ENCODE measurements at regions not wholly inside any gene's neighbourhood (a gene's known extent, or its start where the extent isn't known, plus 50 kb on each side); places are given as distances from the start of the nearest gene placed in this dataset.

GRCh38 chrX:124902953-124903352, 416.7 kb upstream of the TEX13C start:
- H2AFZ ChIP-seq (ENCODE audit: insufficient read depth, low read depth, low read length, poor library complexity, severe bottlenecking): no peak overlapping the region
- Mint-ChIP-seq H3K27me3 (ENCODE audit: low read depth in 3 of 3) (peaks cover 0 to 2% (median 1%) of the 10 kb centered on the region in 3 donors), H3K27ac (no peak overlapping the region), H3K9me3 (peaks cover 0 to 2% (median 0%) of the 10 kb centered on the region in 7 donors), H3K4me1 (no peaks in the 10 kb centered on the region), H3K36me3 (no peaks in the 10 kb centered on the region), H3K4me3 (no peak overlapping the region)
- no peaks in the 10 kb centered on the region for H4K20me1 ChIP-seq (ENCODE audit: insufficient read depth, low read length)
- H3K79me2 ChIP-seq (ENCODE audit: insufficient read depth, low read length): no peaks in the 10 kb centered on the region
- no peak for TF ChIP-seq CTCF (IDR thresholded peaks at IDR 0.05)
- WGBS (ENCODE audit: insufficient coverage): no CpG with 5 or more reads among the region's 2 CpGs
- H3K4me2 ChIP-seq (replicated peaks; ENCODE audit: extremely low read depth, low read length, poor library complexity, severe bottlenecking): no peak overlapping the region
- intact Hi-C loops (cut with micrococcal nuclease): no loop called here
- H3K9ac ChIP-seq (ENCODE audit: insufficient read depth, low read length, poor library complexity, severe bottlenecking): no peak overlapping the region
- H3K27me3 ChIP-seq (ENCODE audit: control insufficient read depth in 2 of 2, insufficient read depth in 2 of 2, low read length in 2 of 2): no peaks in the 10 kb centered on the region
- H3K27ac ChIP-seq (ENCODE audit: low read depth in 1 of 2, low read length in 2 of 2): no peak overlapping the region
- no peaks in the 10 kb centered on the region for H3K9me3 ChIP-seq (replicated peaks in 1 of 2; ENCODE audit: control insufficient read depth in 1 of 2, insufficient read depth in 1 of 2, low read length in 2 of 2)
- H3K36me3 ChIP-seq (replicated peaks in 1 of 2; ENCODE audit: control insufficient read depth in 1 of 2, insufficient read depth in 2 of 2, low read length in 2 of 2): no peaks in the 10 kb centered on the region
- DNase-seq: no peak
- H3K4me3 ChIP-seq (replicated peaks in 1 of 3; ENCODE audit: low read depth in 2 of 3, low read length in 3 of 3): no peak overlapping the region
- H3K4me1 ChIP-seq (ENCODE audit: control insufficient read depth in 1 of 2, insufficient read depth in 2 of 2, low read length in 2 of 2): no peaks in the 10 kb centered on the region

DNA sequence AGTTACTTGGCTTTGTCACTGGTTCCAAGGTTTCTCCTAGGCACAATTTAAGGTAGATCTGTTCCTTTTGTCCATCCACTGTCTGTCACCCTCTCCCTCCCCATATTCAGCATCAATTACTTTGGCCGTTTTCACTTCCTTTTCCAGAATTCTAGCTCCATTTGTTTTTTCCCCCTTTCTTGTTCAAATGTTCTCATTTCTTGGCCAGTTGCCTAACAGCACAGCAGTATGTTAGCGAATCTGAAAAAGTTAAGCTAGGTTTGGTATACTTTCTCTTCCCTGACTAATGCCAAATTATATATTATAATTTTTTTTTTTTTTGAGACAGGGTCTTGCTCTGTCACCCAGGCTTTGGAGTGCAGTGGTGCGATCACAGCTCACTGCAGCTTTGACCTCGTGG, 409.1 kb upstream of the TEX13C start:
- no peak for DNase-seq
- intact Hi-C loops (cut with micrococcal nuclease): no loop called here
- Mint-ChIP-seq H3K27ac (no peak overlapping the region), H3K9me3 (peaks cover 0 to 4% (median 0%) of the 10 kb centered on the region in 7 donors), H3K4me1 (no peaks in the 10 kb centered on the region), H3K27me3 (ENCODE audit: low read depth in 3 of 3) (peaks cover 0 to 4% (median 0%) of the 10 kb centered on the region in 3 donors), H3K4me3 (no peak overlapping the region), H3K36me3 (no peaks in the 10 kb centered on the region)
- no peaks in the 10 kb centered on the region for H3K27me3 ChIP-seq (ENCODE audit: control insufficient read depth in 2 of 2, insufficient read depth in 2 of 2, low read length in 2 of 2)
- H3K9ac ChIP-seq (ENCODE audit: insufficient read depth, low read length, poor library complexity, severe bottlenecking): no peak overlapping the region
- no peak overlapping the region for H2AFZ ChIP-seq (ENCODE audit: insufficient read depth, low read depth, low read length, poor library complexity, severe bottlenecking)
- H3K4me1 ChIP-seq (ENCODE audit: control insufficient read depth in 1 of 2, insufficient read depth in 2 of 2, low read length in 2 of 2): no peaks in the 10 kb centered on the region
- H3K4me2 ChIP-seq (replicated peaks; ENCODE audit: extremely low read depth, low read length, poor library complexity, severe bottlenecking): no peak overlapping the region
- no peaks in the 10 kb centered on the region for H3K79me2 ChIP-seq (ENCODE audit: insufficient read depth, low read length)
- no peak overlapping the region for H3K4me3 ChIP-seq (replicated peaks in 1 of 3; ENCODE audit: low read depth in 2 of 3, low read length in 3 of 3)
- no peaks in the 10 kb centered on the region for H3K36me3 ChIP-seq (replicated peaks in 1 of 2; ENCODE audit: control insufficient read depth in 1 of 2, insufficient read depth in 2 of 2, low read length in 2 of 2)
- H3K9me3 ChIP-seq (replicated peaks in 1 of 2; ENCODE audit: control insufficient read depth in 1 of 2, insufficient read depth in 1 of 2, low read length in 2 of 2): no peaks in the 10 kb centered on the region
- no peak overlapping the region for H3K27ac ChIP-seq (ENCODE audit: low read depth in 1 of 2, low read length in 2 of 2)
- no CpG with 5 or more reads among the region's 4 CpGs for WGBS (ENCODE audit: insufficient coverage)
- H4K20me1 ChIP-seq (ENCODE audit: insufficient read depth, low read length): no peaks in the 10 kb centered on the region
- TF ChIP-seq CTCF (IDR thresholded peaks at IDR 0.05): no peak

All from CD14-positive monocyte (primary cell).